ENCODE measurements at regions not wholly inside any gene's neighbourhood (a gene's known extent, or its start where the extent isn't known, plus 50 kb on each side); places are given as distances from the start of the nearest gene placed in this dataset.

DNA sequence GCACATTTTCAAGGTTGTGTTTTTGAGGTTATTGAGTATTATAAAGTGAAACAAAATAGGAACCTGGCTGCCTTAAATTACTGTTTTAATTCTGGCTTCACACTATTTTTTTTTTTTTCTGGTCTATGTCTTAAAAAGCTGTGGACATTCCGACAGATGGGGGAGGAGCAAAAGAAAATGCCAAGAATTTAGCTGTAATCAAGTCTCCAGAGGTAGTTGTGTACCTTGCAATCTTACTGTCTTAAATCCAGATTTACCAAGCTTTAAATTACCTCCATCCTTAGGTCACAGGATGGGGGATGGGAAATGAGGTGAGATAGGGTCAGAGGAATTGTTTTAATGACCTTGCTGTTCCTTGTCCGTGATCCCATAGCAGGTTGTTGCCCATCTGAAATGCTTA lies 182.8 kb downstream of the UTRN start:
- TF ChIP-seq CTCF (IDR thresholded peaks at IDR 0.05) (no peak), ZFX (IDR thresholded peaks at IDR 0.05; ENCODE audit: borderline replicate concordance) (no peak)

Measured in 22Rv1 (cell line).